Ishikawa (cell line): ENCODE measurements at regions not wholly inside any gene's neighbourhood (a gene's known extent, or its start where the extent isn't known, plus 50 kb on each side); places are given as distances from the start of the nearest gene placed in this dataset.
A peak's percentile ranks its signal among the peaks of the same experiment; 100 is the strongest.

Source experiments
- CEBPB ChIP-seq: IDR thresholded peaks from 2 replicates; pipeline ENCODE4 v1.6.1; 2012
- CREB1 ChIP-seq: IDR thresholded peaks from 2 replicates; pipeline ENCODE4 v1.6.1; 2012; ENCODE audit warnings: low read depth
- EGR1 ChIP-seq: IDR thresholded peaks from 2 replicates; pipeline ENCODE4 v1.6.1; 2012
- EP300 ChIP-seq: IDR thresholded peaks from 2 replicates; pipeline ENCODE4 v1.6.1; 2012; ENCODE audit warnings: borderline replicate concordance
- FOXM1 ChIP-seq: IDR thresholded peaks from 2 replicates; pipeline ENCODE4 v1.6.1; 2012; ENCODE audit warnings: low read depth, borderline replicate concordance
- MAX ChIP-seq: IDR thresholded peaks from 2 replicates; pipeline ENCODE4 v1.6.1; 2012
- NFIC ChIP-seq: IDR thresholded peaks from 2 replicates; pipeline ENCODE4 v1.6.1; 2012
- RAD21 ChIP-seq: IDR thresholded peaks from 2 replicates; pipeline ENCODE4 v1.6.1; 2012; ENCODE audit warnings: low read depth
- REST ChIP-seq: IDR thresholded peaks from 2 replicates; pipeline ENCODE4 v1.6.1; 2012; ENCODE audit warnings: low read depth, mild to moderate bottlenecking
- TAF1 ChIP-seq: IDR thresholded peaks from 2 replicates; pipeline ENCODE4 v1.6.1; 2012; ENCODE audit warnings: low read depth, mild to moderate bottlenecking
- TCF12 ChIP-seq: IDR thresholded peaks from 2 replicates; pipeline ENCODE4 v1.6.1; 2012; ENCODE audit warnings: low read depth
- TEAD4 ChIP-seq: IDR thresholded peaks from 2 replicates; pipeline ENCODE4 v1.6.1; 2012
- USF1 ChIP-seq: IDR thresholded peaks from 2 replicates; pipeline ENCODE4 v1.6.1; 2012
- YY1 ChIP-seq: IDR thresholded peaks from 2 replicates; pipeline ENCODE4 v1.6.1; 2012; ENCODE audit warnings: low read depth
- ZBTB7A ChIP-seq: IDR thresholded peaks from 2 replicates; pipeline ENCODE4 v1.6.1; 2012; ENCODE audit warnings: low read depth

GRCh38 chr4:123562994-123563750 lies 166.6 kb downstream of the SPRY1 start:
- TF ChIP-seq RAD21 (no peak), TAF1 (no peak), TCF12 (no peak), CREB1 (no peak), REST (no peak), ZBTB7A (no peak), USF1 (no peak), CEBPB (no peak), FOXM1 (no peak), EGR1 (no peak), TEAD4 (no peak), YY1 (no peak), EP300 (no peak), MAX (no peak), NFIC (no peak)

GRCh38 chr4:123564758-123565346 lies 168.3 kb downstream of the SPRY1 start:
- TF ChIP-seq ZBTB7A: no peak
- TF ChIP-seq RAD21: peak; percentile 81
- TF ChIP-seq YY1: no peak
- TF ChIP-seq TEAD4: no peak
- no peak for TF ChIP-seq CREB1

- no peak for TF ChIP-seq YY1
- TF ChIP-seq CEBPB: no peak
- no peak for TF ChIP-seq TCF12
- TF ChIP-seq EP300: no peak
- no peak for TF ChIP-seq EGR1
- no peak for TF ChIP-seq CREB1
- TF ChIP-seq NFIC: no peak
- TF ChIP-seq MAX: no peak
Observed at GRCh38 chr4:123568936-123569335, 172.3 kb downstream of the SPRY1 start.

GRCh38 chr4:123569541-123569940 lies 172.9 kb downstream of the SPRY1 start:
- TF ChIP-seq USF1 (no peak), MAX (no peak), CREB1 (no peak), TCF12 (no peak), EP300 (no peak), RAD21 (no peak), TAF1 (no peak), ZBTB7A (no peak), TEAD4 (no peak), NFIC (no peak), EGR1 (no peak), YY1 (no peak), FOXM1 (no peak), REST (no peak), CEBPB (no peak)

- TF ChIP-seq TEAD4 (no peak), CREB1 (no peak), FOXM1 (no peak), EGR1 (no peak), MAX (no peak), CEBPB (no peak), RAD21 (no peak), EP300 (no peak), NFIC (no peak), YY1 (no peak), REST (no peak), USF1 (no peak), ZBTB7A (no peak), TCF12 (no peak), TAF1 (no peak)
Observed at GRCh38 chr4:123573866-123574508, 177.4 kb downstream of the SPRY1 start.
